Heart left ventricle (tissue), 16 donors: ENCODE measurements at regions not wholly inside any gene's neighbourhood (a gene's known extent, or its start where the extent isn't known, plus 50 kb on each side); places are given as distances from the start of the nearest gene placed in this dataset.
"Not testable (repeated sequence)": the region's sequence is repeated elsewhere in the genome, so short reads cannot be mapped to it uniquely, and the experiment has no call there.

Experiments used
- ATAC-seq, 4 donors: fragments of 200-7000 bp; cut with Tn5 transposase; one replicate each; pipeline ENCODE4 v1.9.1; 2020 to 2022; ENCODE audit warnings: moderate library complexity in 4 of 4, mild to moderate bottlenecking in 3 of 4, moderate number of reproducible peaks in 1 of 4
- DNase-seq, 5 donors: peaks; one replicate each; pipeline ENCODE4 v3.0.0-alpha.2; 2020
- H3K27ac ChIP-seq, 12 donors: fragments of 200-600 bp; sonication (generic) in 4 of 12; one replicate each; pipeline versions ENCODE4 v1.5.0 to v1.8.0; 2016 to 2022; ENCODE audit warnings: mild to moderate bottlenecking in 2 of 12
- H3K27me3 ChIP-seq, 9 donors: fragments of 200-600 bp; sonication (generic) in 2 of 9; one replicate each; pipeline versions ENCODE4 v1.5.1 to v1.8.0; 2016 to 2022; ENCODE audit warnings: mild to moderate bottlenecking in 3 of 9
- H3K36me3 ChIP-seq, 9 donors: fragments of 200-600 bp; sonication (generic) in 2 of 9; one replicate each; pipeline versions ENCODE4 v1.5.0 to v1.8.0; 2018 to 2022; ENCODE audit warnings: mild to moderate bottlenecking in 2 of 9
- H3K4me1 ChIP-seq, 12 donors: fragments of 200-600 bp; sonication (generic) in 4 of 12; one replicate each; pipeline versions ENCODE4 v1.5.0 to v1.8.0; 2016 to 2022; ENCODE audit warnings: mild to moderate bottlenecking in 3 of 12
- H3K4me3 ChIP-seq, 12 donors: fragments of 200-600 bp; sonication (generic) in 4 of 12; one replicate each; pipeline versions ENCODE4 v1.5.0 to v1.8.0; 2017 to 2022; ENCODE audit warnings: mild to moderate bottlenecking in 9 of 12, moderate library complexity in 4 of 12
- H3K9me3 ChIP-seq, 12 donors: fragments of 200-600 bp; sonication (generic) in 4 of 12; one replicate each; pipeline versions ENCODE4 v1.5.0 to v1.8.0; 2016 to 2022; ENCODE audit warnings: mild to moderate bottlenecking in 1 of 12
- POLR2A ChIP-seq, 2 donors: fragments of 450-650 bp; IDR thresholded peaks; one replicate each; pipeline ENCODE4 v1.6.1; 2017; ENCODE audit warnings: antibody characterized with exemption in 2 of 2, mild to moderate bottlenecking in 2 of 2, moderate library complexity in 2 of 2
- WGBS, 4 donors: extraction: QIAGEN DNeasy Blood & Tissue Kit in 2 of 4; methylation state at CpG; one replicate each; pipeline versions ENCODE4 v1.1.5 to v1.1.7; 2013 to 2018; 5-methylcytosine and 5-hydroxymethylcytosine counted together
- intact Hi-C, 10 donors: fragments of 100-400 bp; cut with DNase I; formaldehyde crosslinking; loops; one replicate each; pipeline versions ENCODE4 v1.11.1 to v1.14.2; 2022
- TF ChIP-seq, protein P1 (sequence below), 12 donors: fragments of 200-600 bp; sonication (generic) in 4 of 12; IDR thresholded peaks; one replicate each; pipeline versions ENCODE4 v1.5.0 to v1.8.0; 2018 to 2022; ENCODE audit warnings: antibody characterized with exemption in 12 of 12, mild to moderate bottlenecking in 5 of 12
- donor health status: ischemic (EF 13 %, LVEDD 7.1; RV severe dilation, severe dysfunction).
- donor health status: healthy with polysubstance abuse.
- donor health status: DM: no; HTN: yes; CAD: no.
- donor health status: DM: no; HTN: no; CAD: no.
- donor health status: ischemic (EF 25% LVEDD 6.9; RV normal size, moderate dysfunction).
- donor health status: ischemic (EF 25% LVEDD 5.7; RV mildly dilated, moderate dysfunction).
- donor health status: healthy.
- donor health status: DM: yes; HTN: yes; CAD: no.
- donor health status: ischemic (EF 35%, LVEDD 5.7; RV mildly dilated, moderate dysfunction).
- donor health status: nonischemic (EF 11% LVEDD 7.7; RV severe dilation, severe dysfunction).
- donor health status: DM: yes; HTN: yes; CAD: no.
- donor health status: PGD.
- donor health status: ischemic (EF 29% LVEDD 5.4; RV normal size, mild dysfunction).
- donor health status: nonischemic (EF 23%, LVEDD 6.1; RV moderate dilation, normal function).

- WGBS, 4 donors: 40 to 60% (median 48%) methylated on average over 2 of the region's 2 CpGs
- no peak for ATAC-seq
- Histone ChIP-seq H3K9me3 (peaks cover 0 to 3% (median 0%) of the 10 kb centered on the region in 12 donors), H3K36me3 (no peaks in the 10 kb centered on the region), H3K27ac (no peak overlapping the region), H3K4me1 (no peaks in the 10 kb centered on the region), H3K27me3 (peaks cover 0 to 15% (median 0%) of the 10 kb centered on the region in 9 donors), H3K4me3 (no peak overlapping the region)
- TF ChIP-seq POLR2A (IDR thresholded peaks at IDR 0.05): no peak
- TF ChIP-seq, protein P1, sequence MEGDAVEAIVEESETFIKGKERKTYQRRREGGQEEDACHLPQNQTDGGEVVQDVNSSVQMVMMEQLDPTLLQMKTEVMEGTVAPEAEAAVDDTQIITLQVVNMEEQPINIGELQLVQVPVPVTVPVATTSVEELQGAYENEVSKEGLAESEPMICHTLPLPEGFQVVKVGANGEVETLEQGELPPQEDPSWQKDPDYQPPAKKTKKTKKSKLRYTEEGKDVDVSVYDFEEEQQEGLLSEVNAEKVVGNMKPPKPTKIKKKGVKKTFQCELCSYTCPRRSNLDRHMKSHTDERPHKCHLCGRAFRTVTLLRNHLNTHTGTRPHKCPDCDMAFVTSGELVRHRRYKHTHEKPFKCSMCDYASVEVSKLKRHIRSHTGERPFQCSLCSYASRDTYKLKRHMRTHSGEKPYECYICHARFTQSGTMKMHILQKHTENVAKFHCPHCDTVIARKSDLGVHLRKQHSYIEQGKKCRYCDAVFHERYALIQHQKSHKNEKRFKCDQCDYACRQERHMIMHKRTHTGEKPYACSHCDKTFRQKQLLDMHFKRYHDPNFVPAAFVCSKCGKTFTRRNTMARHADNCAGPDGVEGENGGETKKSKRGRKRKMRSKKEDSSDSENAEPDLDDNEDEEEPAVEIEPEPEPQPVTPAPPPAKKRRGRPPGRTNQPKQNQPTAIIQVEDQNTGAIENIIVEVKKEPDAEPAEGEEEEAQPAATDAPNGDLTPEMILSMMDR (IDR thresholded peaks at IDR 0.05): no peak
- no peak for DNase-seq
- intact Hi-C loops: no loop called here
Observed at GRCh38 chr13:78540058-78540457, 63.3 kb downstream of the POU4F1 start.

GRCh38 chr13:78526044-78526443 lies 77.3 kb downstream of the POU4F1 start:
- peaks cover 0 to 13% (median 0%) of the 10 kb centered on the region in 12 donors for H3K9me3 ChIP-seq
- H3K27me3 ChIP-seq, H3K27ac ChIP-seq, H3K36me3 ChIP-seq, DNase-seq, H3K4me1 ChIP-seq, H3K4me3 ChIP-seq, ATAC-seq, intact Hi-C loops: not testable (repeated sequence)
- WGBS, 4 donors: 83 to 90% (median 89%) methylated on average over 8 of the region's 8 CpGs

GRCh38 chr13:78524936-78525335 lies 78.4 kb downstream of the POU4F1 start:
- Histone ChIP-seq H3K9me3 (peaks cover 0 to 8% (median 0%) of the 10 kb centered on the region in 12 donors), H3K4me3 (no peak overlapping the region), H3K4me1 (no peaks in the 10 kb centered on the region), H3K36me3 (no peaks in the 10 kb centered on the region), H3K27ac (no peak overlapping the region), H3K27me3 (peaks cover 0 to 2% (median 0%) of the 10 kb centered on the region in 9 donors)
- no peak for DNase-seq
- intact Hi-C loops: no loop called here
- no peak for ATAC-seq
- no peak for TF ChIP-seq POLR2A (IDR thresholded peaks at IDR 0.05)
- TF ChIP-seq, protein P1 (IDR thresholded peaks at IDR 0.05): no peak
- WGBS, 4 donors: 20 to 30% (median 25%) methylated on average over 1 of the region's 1 CpG

DNA sequence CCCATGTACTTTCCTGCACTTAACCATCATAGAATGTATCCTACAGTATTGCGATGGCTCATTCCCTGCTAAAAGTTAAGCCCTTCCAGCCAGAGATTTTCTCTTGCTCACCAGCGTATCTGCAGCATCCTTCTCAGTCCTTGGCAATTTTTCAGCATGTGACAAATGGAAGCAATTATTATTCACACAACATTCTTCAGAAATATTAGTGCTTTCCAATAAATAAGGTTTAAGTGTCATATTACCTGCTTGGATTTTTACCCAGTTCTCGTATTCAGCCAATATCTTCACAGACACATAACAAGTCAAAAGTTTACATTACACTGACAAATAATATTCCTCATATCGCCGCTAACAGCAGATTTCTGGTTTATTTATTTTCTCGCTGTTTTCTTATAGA lies 82.3 kb downstream of the POU4F1 start:
- intact Hi-C loops: no loop called here
- TF ChIP-seq POLR2A (IDR thresholded peaks at IDR 0.05): no peak
- TF ChIP-seq, protein P1 (IDR thresholded peaks at IDR 0.05): no peak
- Histone ChIP-seq H3K4me1 (no peaks in the 10 kb centered on the region), H3K27ac (no peak overlapping the region), H3K36me3 (no peaks in the 10 kb centered on the region), H3K9me3 (peaks cover 0 to 13% (median 6%) of the 10 kb centered on the region in 12 donors), H3K4me3 (no peak overlapping the region), H3K27me3 (peaks cover 0 to 2% (median 0%) of the 10 kb centered on the region in 9 donors)
- ATAC-seq: no peak
- no peak for DNase-seq
- WGBS, 4 donors: 91 to 93% (median 92%) methylated on average over 6 of the region's 6 CpGs

DNA sequence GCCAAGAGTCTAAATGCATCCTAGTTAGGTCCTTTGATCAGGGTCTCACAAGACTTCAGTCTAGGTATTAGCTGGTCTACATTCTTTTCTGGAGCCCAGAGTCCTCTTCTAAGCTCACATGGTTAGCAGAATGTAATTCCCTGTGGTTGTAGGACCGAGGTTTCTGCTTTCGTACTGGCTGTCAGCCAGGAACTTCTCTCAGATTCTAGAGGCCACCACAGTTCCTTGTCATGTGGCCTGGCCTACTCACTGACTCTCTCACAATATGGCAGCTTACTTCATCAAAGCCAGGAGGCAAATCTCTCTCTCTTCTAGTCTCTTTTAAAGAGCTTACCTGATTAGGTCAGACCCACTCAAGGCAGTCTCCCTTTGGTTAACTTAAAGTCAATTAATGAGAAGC lies 82.9 kb downstream of the POU4F1 start:
- TF ChIP-seq, protein P1 (IDR thresholded peaks at IDR 0.05): no peak
- no peak for TF ChIP-seq POLR2A (IDR thresholded peaks at IDR 0.05)
- no peak overlapping the region for H3K4me3 ChIP-seq
- ATAC-seq: no peak
- no peak overlapping the region for H3K27ac ChIP-seq
- WGBS, 4 donors: 67 to 85% (median 75%) methylated on average over 2 of the region's 2 CpGs
- H3K9me3 ChIP-seq: peaks cover 0 to 13% (median 6%) of the 10 kb centered on the region in 12 donors
- intact Hi-C loops: no loop called here
- no peaks in the 10 kb centered on the region for H3K4me1 ChIP-seq
- no peak for DNase-seq
- no peaks in the 10 kb centered on the region for H3K36me3 ChIP-seq
- peaks cover 0 to 2% (median 0%) of the 10 kb centered on the region in 9 donors for H3K27me3 ChIP-seq

GRCh38 chr13:78518482-78518881 lies 84.9 kb downstream of the POU4F1 start:
- ATAC-seq, H3K36me3 ChIP-seq, H3K4me1 ChIP-seq, H3K27ac ChIP-seq, H3K4me3 ChIP-seq, intact Hi-C loops, H3K27me3 ChIP-seq, DNase-seq: not testable (repeated sequence)
- H3K9me3 ChIP-seq: peaks cover 0 to 12% (median 6%) of the 10 kb centered on the region in 12 donors
- WGBS, 4 donors: 87 to 100% (median 92%) methylated on average over 4 to 7 of the region's 7 CpGs
